SK-N-SH treated with all-trans-retinoic acid at 6 μM for 48 hours (cell line): ENCODE measurements at regions not wholly inside any gene's neighbourhood (a gene's known extent, or its start where the extent isn't known, plus 50 kb on each side); places are given as distances from the start of the nearest gene placed in this dataset.

Experiments used
- ISL1 ChIP-seq: fragments of 250-450 bp; sonication (Bioruptor Pico); IDR thresholded peaks from 2 replicates; pipeline ENCODE4 v2.1.2; 2022; ENCODE audit warnings: mild to moderate bottlenecking, moderate library complexity
- PATZ1 ChIP-seq: fragments of 250-450 bp; sonication (Bioruptor Pico); IDR thresholded peaks from 2 replicates; pipeline ENCODE4 v1.8.0; 2020; ENCODE audit warnings: mild to moderate bottlenecking, moderate library complexity, borderline replicate concordance
- RARB ChIP-seq: fragments of 250-450 bp; sonication (Bioruptor Pico); IDR thresholded peaks from 2 replicates; pipeline ENCODE4 v1.8.0; 2021; ENCODE audit warnings: mild to moderate bottlenecking, moderate library complexity
- SNAI2 ChIP-seq: fragments of 250-450 bp; sonication (Bioruptor Pico); IDR thresholded peaks from 2 replicates; pipeline ENCODE4 v1.5.0; 2020; ENCODE audit warnings: mild to moderate bottlenecking, moderate library complexity
- ZC3H10 ChIP-seq: fragments of 250-450 bp; sonication (Bioruptor Pico); IDR thresholded peaks from 2 replicates; pipeline ENCODE4 v1.5.1; 2021; ENCODE audit warnings: mild to moderate bottlenecking, moderate library complexity
- ZFP30 ChIP-seq: fragments of 450-650 bp; formaldehyde crosslinking; IDR thresholded peaks from 2 replicates; pipeline ENCODE4 v1.5.0; 2022; ENCODE audit warnings: mild to moderate bottlenecking, moderate library complexity
- ZNF565 ChIP-seq: fragments of 450-650 bp; formaldehyde crosslinking; conservative IDR thresholded peaks from 2 replicates; pipeline ENCODE4 v1.5.0; 2020; ENCODE audit warnings: low read depth, mild to moderate bottlenecking, moderate library complexity

- TF ChIP-seq ZFP30 (CRISPR knock-in tag) = no peak
- no peak for TF ChIP-seq ZNF565 (CRISPR knock-in tag)
- no peak for TF ChIP-seq PATZ1 (CRISPR knock-in tag)
- TF ChIP-seq SNAI2 = no peak
- TF ChIP-seq ZC3H10 (CRISPR knock-in tag) = no peak
- TF ChIP-seq ISL1 (CRISPR knock-in tag) = no peak
- TF ChIP-seq RARB (CRISPR knock-in tag) = no peak
These were observed 342.5 kb downstream of the SPRY2 start for GRCh38 chr13:79998381-79998880.
